DOHH2 (cell line): ENCODE measurements at regions not wholly inside any gene's neighbourhood (a gene's known extent, or its start where the extent isn't known, plus 50 kb on each side); places are given as distances from the start of the nearest gene placed in this dataset.

Experiments
- H3F3A ChIP-seq: fragments of 200-600 bp; sonication (generic), shearing (Covaris generic); 2 replicates; pipeline ENCODE4 v1.6.0; 2016; ENCODE audit warnings: antibody characterized with exemption, mild to moderate bottlenecking; ENCODE audit not compliant: control insufficient read depth, insufficient read depth
- H3K27ac ChIP-seq: fragments of 200-600 bp; sonication (generic); 2 replicates; pipeline ENCODE4 v1.5.1; 2014; ENCODE audit warnings: low read depth, mild to moderate bottlenecking, low read length, moderate library complexity
- H3K27me3 ChIP-seq: fragments of 200-600 bp; sonication (generic); 2 replicates; pipeline ENCODE4 v1.6.1; 2014; ENCODE audit warnings: mild to moderate bottlenecking, low read length, mixed read lengths; ENCODE audit not compliant: control insufficient read depth
- H3K36me3 ChIP-seq: fragments of 200-600 bp; sonication (generic); 2 replicates; pipeline ENCODE4 v1.6.1; 2014; ENCODE audit warnings: mild to moderate bottlenecking, low read length, moderate library complexity, mixed read lengths; ENCODE audit not compliant: control insufficient read depth
- H3K4me1 ChIP-seq: fragments of 200-600 bp; sonication (generic); 2 replicates; pipeline ENCODE4 v1.6.1; 2014; ENCODE audit warnings: mild to moderate bottlenecking, low read length, mixed read lengths; ENCODE audit not compliant: control insufficient read depth
- H3K4me2 ChIP-seq: fragments of 200-600 bp; sonication (generic); 2 replicates; pipeline ENCODE4 v1.6.0; 2014; ENCODE audit warnings: mild to moderate bottlenecking, low read length, moderate library complexity
- H3K4me3 ChIP-seq: fragments of 200-600 bp; sonication (generic); 2 replicates; pipeline ENCODE4 v1.5.1; 2014; ENCODE audit warnings: mild to moderate bottlenecking, low read length, mixed read lengths
- H3K79me2 ChIP-seq: fragments of 200-600 bp; sonication (generic); 2 replicates; pipeline ENCODE4 v1.6.1; 2014; ENCODE audit warnings: mild to moderate bottlenecking, low read length, mixed read lengths; ENCODE audit not compliant: control insufficient read depth
- H3K9me2 ChIP-seq: fragments of 200-600 bp; sonication (generic); replicated peaks from 2 replicates; pipeline ENCODE4 v1.6.1; 2014; ENCODE audit warnings: mild to moderate bottlenecking, low read length, mixed read lengths; ENCODE audit not compliant: control insufficient read depth
- H3K9me3 ChIP-seq: fragments of 200-600 bp; sonication (generic); 2 replicates; pipeline ENCODE4 v1.6.1; 2014; ENCODE audit warnings: antibody characterized with exemption, low read length, mixed read lengths; ENCODE audit not compliant: control insufficient read depth, insufficient read depth
- H4K20me1 ChIP-seq: fragments of 200-600 bp; sonication (generic); 2 replicates; pipeline ENCODE4 v1.6.0; 2014; ENCODE audit warnings: low read depth, mild to moderate bottlenecking, antibody characterized with exemption, low read length, moderate library complexity; ENCODE audit not compliant: control insufficient read depth, insufficient read depth
- CTCF ChIP-seq: fragments of 200-600 bp; sonication (generic); IDR thresholded peaks from one replicate; pipeline ENCODE4 v1.5.1; 2014; ENCODE audit warnings: antibody characterized with exemption, mild to moderate bottlenecking, low read depth, low read length; ENCODE audit not compliant: poor library complexity, severe bottlenecking
- EZH2phosphoT487 ChIP-seq: fragments of 200-600 bp; sonication (generic); IDR thresholded peaks from 2 replicates; pipeline ENCODE4 v1.6.1; 2017; ENCODE audit warnings: borderline replicate concordance, mild to moderate bottlenecking, antibody characterized with exemption, low read length, moderate library complexity, mixed read lengths

- Histone ChIP-seq H3K36me3 (no peaks in the 10 kb centered on the region), H3K4me2 (no peak overlapping the region), H3K27me3 (no peaks in the 10 kb centered on the region)
Observed at GRCh38 chr14:101453225-101453624, 108.1 kb upstream of the DIO3 start.

GRCh38 chr14:101454229-101454628 lies 107.1 kb upstream of the DIO3 start:
- no peak overlapping the region for H3K27ac ChIP-seq
- TF ChIP-seq CTCF (no peak), EZH2phosphoT487 (no peak)
- H3F3A ChIP-seq: peaks cover 8% of the 10 kb centered on the region; the same call in 1 of the 2 replicates
- no peak overlapping the region for H3K4me2 ChIP-seq
- no peaks in the 10 kb centered on the region for H3K79me2 ChIP-seq
- H3K9me3 ChIP-seq: no peaks in the 10 kb centered on the region
- no peaks in the 10 kb centered on the region for H3K36me3 ChIP-seq
- no peaks in the 10 kb centered on the region for H3K9me2 ChIP-seq
- no peaks in the 10 kb centered on the region for H3K27me3 ChIP-seq
- H3K4me1 ChIP-seq: peaks cover 36% of the 10 kb centered on the region
- no peaks in the 10 kb centered on the region for H4K20me1 ChIP-seq
- no peak overlapping the region for H3K4me3 ChIP-seq

More at GRCh38 chr14:101453225-101453624, 108.1 kb upstream of the DIO3 start:
- H4K20me1 ChIP-seq: no peaks in the 10 kb centered on the region
- H3F3A ChIP-seq: peaks cover 13% of the 10 kb centered on the region; the same call in 1 of the 2 replicates
- TF ChIP-seq CTCF (no peak), EZH2phosphoT487 (no peak)
- H3K27ac ChIP-seq: no peak overlapping the region
- no peaks in the 10 kb centered on the region for H3K79me2 ChIP-seq
- no peaks in the 10 kb centered on the region for H3K9me3 ChIP-seq
- H3K4me3 ChIP-seq: no peak overlapping the region
- peaks cover 46% of the 10 kb centered on the region for H3K4me1 ChIP-seq
- no peaks in the 10 kb centered on the region for H3K9me2 ChIP-seq

GRCh38 chr14:101456246-101457175 lies 104.8 kb upstream of the DIO3 start:
- Histone ChIP-seq H4K20me1 (no peaks in the 10 kb centered on the region), H3K27me3 (no peaks in the 10 kb centered on the region), H3F3A (peaks cover 8% of the 10 kb centered on the region; the same call in 1 of the 2 replicates), H3K9me2 (no peaks in the 10 kb centered on the region), H3K4me2 (no peak overlapping the region), H3K36me3 (no peaks in the 10 kb centered on the region), H3K27ac (no peak overlapping the region), H3K79me2 (no peaks in the 10 kb centered on the region), H3K4me3 (no peak overlapping the region), H3K4me1 (peaks cover 13% of the 10 kb centered on the region), H3K9me3 (no peaks in the 10 kb centered on the region)
- TF ChIP-seq CTCF (no peak), EZH2phosphoT487 (no peak)
